ENCODE measurements at regions not wholly inside any gene's neighbourhood (a gene's known extent, or its start where the extent isn't known, plus 50 kb on each side); places are given as distances from the start of the nearest gene placed in this dataset.

- H3K4me1 Mint-ChIP-seq, result peaks cover 19% of the 10 kb centered on the region
- H3K27ac Mint-ChIP-seq, result no peak overlapping the region
- TF ChIP-seq, protein P1, sequence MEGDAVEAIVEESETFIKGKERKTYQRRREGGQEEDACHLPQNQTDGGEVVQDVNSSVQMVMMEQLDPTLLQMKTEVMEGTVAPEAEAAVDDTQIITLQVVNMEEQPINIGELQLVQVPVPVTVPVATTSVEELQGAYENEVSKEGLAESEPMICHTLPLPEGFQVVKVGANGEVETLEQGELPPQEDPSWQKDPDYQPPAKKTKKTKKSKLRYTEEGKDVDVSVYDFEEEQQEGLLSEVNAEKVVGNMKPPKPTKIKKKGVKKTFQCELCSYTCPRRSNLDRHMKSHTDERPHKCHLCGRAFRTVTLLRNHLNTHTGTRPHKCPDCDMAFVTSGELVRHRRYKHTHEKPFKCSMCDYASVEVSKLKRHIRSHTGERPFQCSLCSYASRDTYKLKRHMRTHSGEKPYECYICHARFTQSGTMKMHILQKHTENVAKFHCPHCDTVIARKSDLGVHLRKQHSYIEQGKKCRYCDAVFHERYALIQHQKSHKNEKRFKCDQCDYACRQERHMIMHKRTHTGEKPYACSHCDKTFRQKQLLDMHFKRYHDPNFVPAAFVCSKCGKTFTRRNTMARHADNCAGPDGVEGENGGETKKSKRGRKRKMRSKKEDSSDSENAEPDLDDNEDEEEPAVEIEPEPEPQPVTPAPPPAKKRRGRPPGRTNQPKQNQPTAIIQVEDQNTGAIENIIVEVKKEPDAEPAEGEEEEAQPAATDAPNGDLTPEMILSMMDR (IDR thresholded peaks at IDR 0.05; ENCODE audit: unreplicated experiment), result no peak
- H3K9me3 Mint-ChIP-seq, result no peaks in the 10 kb centered on the region
- no peak overlapping the region for H3K4me3 Mint-ChIP-seq
- no peaks in the 10 kb centered on the region for H3K36me3 Mint-ChIP-seq
- H3K27me3 Mint-ChIP-seq (ENCODE audit: low read depth), result peaks cover 3% of the 10 kb centered on the region
- DNase-seq (ENCODE audit: low spot score in 2 of 2, unreplicated experiment in 2 of 2), result no peak
These were observed 271.4 kb downstream of the ELAVL2 start for GRCh38 chr9:23554686-23555085.

- peak overlapping the region; percentile 13 for H3K27ac Mint-ChIP-seq
- H3K4me1 Mint-ChIP-seq, result peaks cover 19% of the 10 kb centered on the region
- peak overlapping the region; percentile 8 for H3K4me3 Mint-ChIP-seq
- H3K9me3 Mint-ChIP-seq, result no peaks in the 10 kb centered on the region
- no peak for DNase-seq (ENCODE audit: low spot score in 2 of 2, unreplicated experiment in 2 of 2)
- peaks cover 3% of the 10 kb centered on the region for H3K27me3 Mint-ChIP-seq (ENCODE audit: low read depth)
- no peaks in the 10 kb centered on the region for H3K36me3 Mint-ChIP-seq
- TF ChIP-seq, protein P1 (IDR thresholded peaks at IDR 0.05; ENCODE audit: unreplicated experiment), result no peak
These were observed 270.2 kb downstream of the ELAVL2 start for GRCh38 chr9:23555851-23556250.

DNA sequence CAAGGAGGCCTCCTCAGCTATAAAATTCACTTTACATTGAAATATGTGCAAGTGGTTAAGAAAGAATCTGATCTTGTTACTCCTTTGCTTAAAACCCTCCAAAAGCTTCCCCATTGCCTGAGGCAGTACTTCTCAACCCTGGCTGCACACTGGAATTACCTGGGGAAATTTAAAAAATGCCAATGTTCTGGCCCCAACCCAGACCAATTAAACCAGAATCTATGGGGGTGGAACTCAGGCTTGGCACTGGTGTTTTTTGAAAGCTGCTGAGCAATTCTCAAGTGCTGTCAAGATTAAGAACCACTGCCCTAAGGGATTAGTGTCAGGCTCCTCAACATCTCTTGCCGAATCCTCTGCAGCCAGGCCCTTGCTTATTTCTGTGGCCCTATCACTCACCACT, 269.6 kb downstream of the ELAVL2 start:
- H3K4me1 Mint-ChIP-seq, result peaks cover 19% of the 10 kb centered on the region

GRCh38 chr9:23557689-23558088, 268.4 kb downstream of the ELAVL2 start:
- no peak for DNase-seq (ENCODE audit: low spot score in 2 of 2, unreplicated experiment in 2 of 2)
- H3K36me3 Mint-ChIP-seq, result no peaks in the 10 kb centered on the region
- H3K4me1 Mint-ChIP-seq, result peaks cover 19% of the 10 kb centered on the region
- H3K4me3 Mint-ChIP-seq, result no peak overlapping the region
- no peaks in the 10 kb centered on the region for H3K9me3 Mint-ChIP-seq
- no peak overlapping the region for H3K27ac Mint-ChIP-seq
- peaks cover 3% of the 10 kb centered on the region for H3K27me3 Mint-ChIP-seq (ENCODE audit: low read depth)
- TF ChIP-seq, protein P1 (IDR thresholded peaks at IDR 0.05; ENCODE audit: unreplicated experiment), result no peak

More for the DNA sequence above, 269.6 kb downstream of the ELAVL2 start:
- peak; percentile 23 to 40 for DNase-seq (ENCODE audit: low spot score in 2 of 2, unreplicated experiment in 2 of 2)
- TF ChIP-seq, protein P1 (IDR thresholded peaks at IDR 0.05; ENCODE audit: unreplicated experiment), result no peak
- Mint-ChIP-seq H3K36me3 (no peaks in the 10 kb centered on the region), H3K27ac (peak overlapping the region; percentile 13), H3K27me3 (ENCODE audit: low read depth) (peaks cover 3% of the 10 kb centered on the region), H3K9me3 (no peaks in the 10 kb centered on the region), H3K4me3 (no peak overlapping the region)

DNA sequence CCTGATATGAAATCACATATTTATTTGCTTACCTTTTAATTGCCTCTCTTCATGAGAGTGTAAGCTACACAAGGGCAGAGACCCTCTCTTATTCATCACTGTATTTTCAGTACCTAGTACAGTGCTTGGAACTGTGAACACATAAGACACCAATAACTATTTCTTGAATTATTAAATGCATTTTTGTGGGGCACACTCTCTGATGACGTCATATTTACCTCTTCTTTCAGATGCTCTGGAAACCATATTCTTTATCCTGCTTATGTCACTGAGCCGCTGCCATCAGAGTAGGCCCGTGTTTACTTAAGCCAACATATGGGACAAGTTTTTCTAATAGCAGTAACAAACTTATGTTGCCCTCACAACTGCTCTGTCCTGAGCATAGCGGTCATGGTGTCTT, 266.5 kb downstream of the ELAVL2 start:
- TF ChIP-seq, protein P1 (IDR thresholded peaks at IDR 0.05; ENCODE audit: unreplicated experiment), result no peak
- H3K27me3 Mint-ChIP-seq (ENCODE audit: low read depth), result no peaks in the 10 kb centered on the region
- DNase-seq (ENCODE audit: low spot score in 2 of 2, unreplicated experiment in 2 of 2), result no peak
- no peak overlapping the region for H3K4me3 Mint-ChIP-seq
- no peak overlapping the region for H3K27ac Mint-ChIP-seq
- no peaks in the 10 kb centered on the region for H3K36me3 Mint-ChIP-seq
- peaks cover 21% of the 10 kb centered on the region for H3K4me1 Mint-ChIP-seq
- no peaks in the 10 kb centered on the region for H3K9me3 Mint-ChIP-seq

DNA sequence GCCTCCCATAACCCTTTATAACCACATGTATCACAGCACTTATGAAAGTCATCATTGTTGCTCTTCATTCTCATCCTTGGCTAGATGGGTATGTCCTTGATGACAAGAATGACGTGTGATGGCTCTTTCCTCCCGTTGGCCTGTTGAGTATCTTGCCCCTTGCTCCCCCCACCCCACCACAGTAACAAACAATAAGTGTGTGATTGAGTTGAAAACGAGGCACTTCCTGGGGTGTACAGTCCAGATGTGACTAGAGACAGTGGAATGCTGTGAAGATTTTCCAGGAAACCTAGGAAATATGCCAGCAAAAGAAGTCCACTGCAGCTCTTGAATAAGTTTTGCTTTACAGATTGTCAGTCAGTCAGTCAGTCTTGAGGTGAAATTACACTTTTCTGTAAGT, 262.5 kb downstream of the ELAVL2 start:
- TF ChIP-seq, protein P1 (IDR thresholded peaks at IDR 0.05; ENCODE audit: unreplicated experiment), result no peak
- no peaks in the 10 kb centered on the region for H3K9me3 Mint-ChIP-seq
- H3K36me3 Mint-ChIP-seq, result no peaks in the 10 kb centered on the region
- peaks cover 2% of the 10 kb centered on the region for H3K4me1 Mint-ChIP-seq
- no peak for DNase-seq (ENCODE audit: low spot score in 2 of 2, unreplicated experiment in 2 of 2)
- no peak overlapping the region for H3K27ac Mint-ChIP-seq
- H3K4me3 Mint-ChIP-seq, result no peak overlapping the region
- peaks cover 2% of the 10 kb centered on the region for H3K27me3 Mint-ChIP-seq (ENCODE audit: low read depth)

Measured in mesothelial cell of epicardium (in vitro differentiated cells).